Mesothelial cell of epicardium (in vitro differentiated cells): ENCODE measurements at regions not wholly inside any gene's neighbourhood (a gene's known extent, or its start where the extent isn't known, plus 50 kb on each side); places are given as distances from the start of the nearest gene placed in this dataset.
"Not testable (repeated sequence)": the region's sequence is repeated elsewhere in the genome, so short reads cannot be mapped to it uniquely, and the experiment has no call there.

ENCODE experiments used
- DNase-seq, 2 experiments: peaks; one replicate each; pipeline ENCODE4 v3.0.0; 2021; ENCODE audit warnings: low spot score in 2 of 2; ENCODE audit not compliant: unreplicated experiment in 2 of 2
- H3K27ac Mint-ChIP-seq: 2 replicates; pipeline ENCODE4 v1.8.0; 2021; ENCODE audit warnings: mixed read lengths
- H3K27me3 Mint-ChIP-seq: 2 replicates; pipeline ENCODE4 v1.8.0; 2021; ENCODE audit warnings: low read depth, mixed read lengths
- H3K36me3 Mint-ChIP-seq: 2 replicates; pipeline ENCODE4 v1.8.0; 2021; ENCODE audit warnings: mixed read lengths
- H3K4me1 Mint-ChIP-seq: 2 replicates; pipeline ENCODE4 v1.8.0; 2021; ENCODE audit warnings: mixed read lengths
- H3K4me3 Mint-ChIP-seq: 2 replicates; pipeline ENCODE4 v1.8.0; 2021; ENCODE audit warnings: mild to moderate bottlenecking, moderate library complexity, mixed read lengths
- H3K9me3 Mint-ChIP-seq: 2 replicates; pipeline ENCODE4 v1.8.0; 2021; ENCODE audit warnings: mixed read lengths
- CTCF ChIP-seq: fragments of 200-600 bp; sonication (generic); IDR thresholded peaks from one replicate; pipeline ENCODE4 v1.5.0; 2021; ENCODE audit warnings: antibody characterized with exemption; ENCODE audit not compliant: unreplicated experiment

- H3K36me3 Mint-ChIP-seq, result no peaks in the 10 kb centered on the region
- H3K4me3 Mint-ChIP-seq, result no peak overlapping the region
- peaks cover 5% of the 10 kb centered on the region for H3K9me3 Mint-ChIP-seq
- peaks cover 54% of the 10 kb centered on the region for H3K27me3 Mint-ChIP-seq
- TF ChIP-seq CTCF, result no peak
- no peaks in the 10 kb centered on the region for H3K4me1 Mint-ChIP-seq
- H3K27ac Mint-ChIP-seq, result no peak overlapping the region
- DNase-seq, result no peak
Observed at GRCh38 chr6:5838656-5839396, 167.9 kb downstream of the NRN1 start.

- H3K27me3 Mint-ChIP-seq, result peaks cover 39% of the 10 kb centered on the region
- DNase-seq, result no peak
- no peaks in the 10 kb centered on the region for H3K36me3 Mint-ChIP-seq
- H3K27ac Mint-ChIP-seq, result no peak overlapping the region
- TF ChIP-seq CTCF, result no peak
- no peak overlapping the region for H3K4me3 Mint-ChIP-seq
- no peaks in the 10 kb centered on the region for H3K4me1 Mint-ChIP-seq
- H3K9me3 Mint-ChIP-seq, result peaks cover 3% of the 10 kb centered on the region
Observed at GRCh38 chr6:5837323-5837722, 169.4 kb downstream of the NRN1 start.

- not testable (repeated sequence) for H3K36me3 Mint-ChIP-seq, H3K27ac Mint-ChIP-seq, DNase-seq, H3K4me1 Mint-ChIP-seq, H3K4me3 Mint-ChIP-seq, H3K9me3 Mint-ChIP-seq
- peaks cover 34% of the 10 kb centered on the region for H3K27me3 Mint-ChIP-seq
Observed at GRCh38 chr6:5836597-5836996, 170.1 kb downstream of the NRN1 start.

- Mint-ChIP-seq H3K9me3 (no peaks in the 10 kb centered on the region), H3K27ac (no peak overlapping the region), H3K4me1 (no peaks in the 10 kb centered on the region), H3K36me3 (no peaks in the 10 kb centered on the region), H3K27me3 (peaks cover 17% of the 10 kb centered on the region), H3K4me3 (no peak overlapping the region)
- no peak for TF ChIP-seq CTCF
- DNase-seq, result no peak
Observed at GRCh38 chr6:5833120-5833519, 173.6 kb downstream of the NRN1 start.

GRCh38 chr6:5832668-5833067 lies 174.1 kb downstream of the NRN1 start:
- Mint-ChIP-seq H3K4me1 (no peaks in the 10 kb centered on the region), H3K4me3 (no peak overlapping the region), H3K27ac (no peak overlapping the region), H3K27me3 (peaks cover 18% of the 10 kb centered on the region), H3K9me3 (no peaks in the 10 kb centered on the region), H3K36me3 (no peaks in the 10 kb centered on the region)
- DNase-seq, result no peak
- no peak for TF ChIP-seq CTCF

GRCh38 chr6:5831219-5831862 lies 175.4 kb downstream of the NRN1 start:
- H3K4me3 Mint-ChIP-seq, DNase-seq, H3K4me1 Mint-ChIP-seq, H3K27ac Mint-ChIP-seq, H3K36me3 Mint-ChIP-seq, H3K9me3 Mint-ChIP-seq: not testable (repeated sequence)
- H3K27me3 Mint-ChIP-seq, result peaks cover 24% of the 10 kb centered on the region
